Hepatic stellate cell (primary cell): ENCODE measurements at regions not wholly inside any gene's neighbourhood (a gene's known extent, or its start where the extent isn't known, plus 50 kb on each side); places are given as distances from the start of the nearest gene placed in this dataset.
"Not testable (repeated sequence)": the region's sequence is repeated elsewhere in the genome, so short reads cannot be mapped to it uniquely, and the experiment has no call there.

ENCODE experiments used
- DNase-seq: peaks from one replicate; pipeline ENCODE4 v3.0.0; 2011; ENCODE audit warnings: low spot score

- DNase-seq: no peak
Measured at GRCh38 chr14:41071351-41071750, 535.3 kb upstream of the LRFN5 start.

- no peak for DNase-seq
Measured at GRCh38 chr14:41062826-41063225, 543.9 kb upstream of the LRFN5 start.

GRCh38 chr14:41055589-41055988 is 551.1 kb upstream of the LRFN5 start:
- no peak for DNase-seq

GRCh38 chr14:41051801-41052200 is 554.9 kb upstream of the LRFN5 start:
- no peak for DNase-seq

GRCh38 chr14:41047763-41048162 is 558.9 kb upstream of the LRFN5 start:
- DNase-seq: no peak

- DNase-seq: no peak
Measured at GRCh38 chr14:41037388-41037787, 569.3 kb upstream of the LRFN5 start.

GRCh38 chr14:41034969-41035368 is 571.7 kb upstream of the LRFN5 start:
- DNase-seq: no peak

- DNase-seq: no peak
Measured at GRCh38 chr14:41022932-41023331, 583.7 kb upstream of the LRFN5 start.

GRCh38 chr14:41016213-41016612 is 590.5 kb upstream of the LRFN5 start:
- DNase-seq: no peak

- DNase-seq: no peak
Measured at GRCh38 chr14:41000350-41000749, 606.3 kb upstream of the LRFN5 start.

- DNase-seq: no peak
Measured at GRCh38 chr14:40989260-40989659, 617.4 kb upstream of the LRFN5 start.

- DNase-seq: no peak
Measured at GRCh38 chr14:40987481-40987880, 619.2 kb upstream of the LRFN5 start.

- no peak for DNase-seq
Measured at GRCh38 chr14:40986655-40987054, 620.0 kb upstream of the LRFN5 start.

GRCh38 chr14:40985584-40985983 is 621.1 kb upstream of the LRFN5 start:
- no peak for DNase-seq

- no peak for DNase-seq
Measured at GRCh38 chr14:40983604-40984003, 623.1 kb upstream of the LRFN5 start.

GRCh38 chr14:40981247-40981646 is 625.4 kb upstream of the LRFN5 start:
- DNase-seq: no peak

- DNase-seq: not testable (repeated sequence)
Measured at GRCh38 chr14:40960257-40960656, 646.4 kb upstream of the LRFN5 start.

GRCh38 chr14:40955131-40955505 is 651.6 kb upstream of the LRFN5 start:
- no peak for DNase-seq

GRCh38 chr14:40954448-40955130 is 652.1 kb upstream of the LRFN5 start:
- not testable (repeated sequence) for DNase-seq

GRCh38 chr14:40944521-40944920 is 662.2 kb upstream of the LRFN5 start:
- no peak for DNase-seq

- DNase-seq: no peak
Measured at GRCh38 chr14:40936861-40937260, 669.8 kb upstream of the LRFN5 start.

- DNase-seq: no peak
Measured at GRCh38 chr14:40920380-40920779, 686.3 kb upstream of the LRFN5 start.

- no peak for DNase-seq
Measured at GRCh38 chr14:40911141-40911540, 695.5 kb upstream of the LRFN5 start.

GRCh38 chr14:40909906-40910305 is 696.8 kb upstream of the LRFN5 start:
- DNase-seq: no peak

- no peak for DNase-seq
Measured at GRCh38 chr14:40903709-40904108, 703.0 kb upstream of the LRFN5 start.
